ENCODE measurements at regions not wholly inside any gene's neighbourhood (a gene's known extent, or its start where the extent isn't known, plus 50 kb on each side); places are given as distances from the start of the nearest gene placed in this dataset.

DNA sequence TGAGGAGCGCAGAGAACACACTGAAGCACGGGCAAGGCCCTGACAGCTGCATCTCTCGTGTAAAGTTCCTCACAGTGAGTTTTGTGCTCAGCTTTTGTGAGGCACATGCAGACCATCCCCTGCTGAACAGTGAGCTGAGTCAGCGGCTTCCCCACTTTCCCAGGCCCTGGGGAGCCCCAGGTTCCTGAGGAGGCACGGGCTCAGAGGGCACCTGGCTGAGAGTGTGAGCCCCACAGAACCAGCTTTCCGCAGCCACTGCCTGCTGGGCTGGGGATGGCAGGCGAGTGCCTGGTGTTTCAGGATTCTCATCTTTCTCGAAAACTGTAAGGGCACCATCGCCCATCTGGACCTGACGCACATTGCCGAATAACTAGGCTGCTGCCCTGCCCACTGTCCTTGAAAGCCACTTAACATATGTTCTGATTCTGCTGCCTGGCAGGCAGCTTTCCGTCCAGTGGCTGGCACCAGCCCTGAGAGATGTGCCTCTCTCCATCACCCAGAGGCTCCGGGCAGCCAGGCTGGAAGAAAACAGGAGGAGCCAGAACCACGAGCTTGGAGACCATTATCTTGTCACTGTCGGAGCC, 266.7 kb upstream of the FOXF1 start:
- H3K27me3 ChIP-seq (ENCODE audit: control insufficient read depth, insufficient read depth, low read length): no peaks in the 10 kb centered on the region
- no peak overlapping the region for H3K27ac ChIP-seq (ENCODE audit: low read length)
- no peak for DNase-seq (ENCODE audit: low read depth, low spot score)
- WGBS (ENCODE audit: insufficient coverage, insufficient read length): no CpG with 5 or more reads among the region's 15 CpGs
- no peak overlapping the region for H3K4me3 ChIP-seq (ENCODE audit: low read length)
- H3K36me3 ChIP-seq (ENCODE audit: control insufficient read depth, insufficient read depth, low read length): no peaks in the 10 kb centered on the region
- H3K9me3 ChIP-seq (ENCODE audit: control insufficient read depth, insufficient read depth, low read length): no peaks in the 10 kb centered on the region
- peaks cover 4% of the 10 kb centered on the region; the same call in 1 of the 2 replicates for H3K4me1 ChIP-seq (ENCODE audit: control insufficient read depth, insufficient read depth, low read length)

DNA sequence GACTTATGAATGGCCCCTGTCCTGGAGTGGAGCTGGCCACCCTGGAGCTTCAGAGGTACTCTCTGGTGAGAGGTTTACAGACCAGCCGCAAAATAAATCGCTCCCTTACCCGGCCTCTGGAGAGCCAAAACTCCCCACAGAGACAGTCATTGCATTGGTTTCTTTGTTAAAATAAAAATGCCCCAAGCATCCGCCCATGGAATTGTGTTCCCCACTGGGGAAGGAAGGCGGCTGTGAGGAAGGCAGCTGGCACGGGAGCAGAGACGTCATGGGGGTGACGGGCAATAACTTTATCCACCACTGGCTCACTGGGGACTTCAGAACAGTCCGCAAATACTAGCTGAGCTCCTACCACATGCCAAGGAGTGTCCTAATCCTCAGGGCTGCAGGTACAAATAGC, 266.2 kb upstream of the FOXF1 start:
- WGBS (ENCODE audit: insufficient coverage, insufficient read length): no CpG with 5 or more reads among the region's 9 CpGs
- DNase-seq (ENCODE audit: low read depth, low spot score): no peak
- Histone ChIP-seq H3K4me1 (ENCODE audit: control insufficient read depth, insufficient read depth, low read length) (peaks cover 4% of the 10 kb centered on the region; the same call in 1 of the 2 replicates), H3K4me3 (ENCODE audit: low read length) (no peak overlapping the region), H3K9me3 (ENCODE audit: control insufficient read depth, insufficient read depth, low read length) (no peaks in the 10 kb centered on the region), H3K27me3 (ENCODE audit: control insufficient read depth, insufficient read depth, low read length) (no peaks in the 10 kb centered on the region), H3K36me3 (ENCODE audit: control insufficient read depth, insufficient read depth, low read length) (no peaks in the 10 kb centered on the region), H3K27ac (ENCODE audit: low read length) (no peak overlapping the region)

DNA sequence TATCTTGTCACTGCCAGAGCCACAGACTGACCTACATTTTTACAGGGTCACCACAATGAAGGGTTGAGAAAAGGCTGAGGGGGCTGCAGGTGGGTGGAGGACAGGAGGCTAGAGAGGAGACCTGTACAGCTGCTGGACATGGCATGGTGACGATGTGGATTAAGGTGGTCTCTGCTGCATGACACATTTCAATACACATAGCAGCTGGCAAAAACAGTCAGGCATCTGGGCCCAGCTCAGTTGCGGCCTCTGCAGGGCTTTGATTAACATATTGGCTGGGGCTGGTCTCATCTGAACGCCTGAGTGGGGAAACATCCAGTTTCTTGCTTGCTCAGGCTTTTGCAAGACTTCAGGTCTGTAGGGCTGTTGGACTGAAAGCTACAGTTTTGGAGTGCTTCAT, 265.4 kb upstream of the FOXF1 start:
- no peaks in the 10 kb centered on the region for H3K36me3 ChIP-seq (ENCODE audit: control insufficient read depth, insufficient read depth, low read length)
- no CpG with 5 or more reads among the region's 3 CpGs for WGBS (ENCODE audit: insufficient coverage, insufficient read length)
- H3K27me3 ChIP-seq (ENCODE audit: control insufficient read depth, insufficient read depth, low read length): no peaks in the 10 kb centered on the region
- no peaks in the 10 kb centered on the region for H3K9me3 ChIP-seq (ENCODE audit: control insufficient read depth, insufficient read depth, low read length)
- no peak for DNase-seq (ENCODE audit: low read depth, low spot score)
- H3K4me3 ChIP-seq (ENCODE audit: low read length): no peak overlapping the region
- H3K27ac ChIP-seq (ENCODE audit: low read length): no peak overlapping the region
- H3K4me1 ChIP-seq (ENCODE audit: control insufficient read depth, insufficient read depth, low read length): peaks cover 4% of the 10 kb centered on the region; the same call in 1 of the 2 replicates

DNA sequence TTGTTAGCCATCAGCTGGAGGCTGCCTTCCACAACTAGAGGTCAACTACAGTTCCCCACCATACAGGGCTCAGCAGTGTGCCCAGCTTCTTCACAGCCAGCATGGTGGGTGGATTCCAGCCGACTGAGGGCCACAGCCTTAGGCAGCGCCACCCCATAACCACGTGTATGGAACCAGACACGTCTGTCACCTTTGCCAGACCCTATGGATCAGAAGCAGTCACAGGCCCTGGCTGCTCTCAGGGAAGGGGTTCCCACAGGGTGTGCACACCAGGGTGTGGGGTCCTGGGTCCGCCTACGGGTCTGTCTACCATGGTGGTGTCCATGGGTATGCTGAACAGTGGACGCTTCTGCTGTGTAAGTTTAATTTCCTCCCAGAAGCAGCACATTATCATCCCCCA, 265.0 kb upstream of the FOXF1 start:
- no peak for DNase-seq (ENCODE audit: low read depth, low spot score)
- Histone ChIP-seq H3K4me3 (ENCODE audit: low read length) (no peak overlapping the region), H3K27me3 (ENCODE audit: control insufficient read depth, insufficient read depth, low read length) (no peaks in the 10 kb centered on the region), H3K36me3 (ENCODE audit: control insufficient read depth, insufficient read depth, low read length) (no peaks in the 10 kb centered on the region), H3K9me3 (ENCODE audit: control insufficient read depth, insufficient read depth, low read length) (no peaks in the 10 kb centered on the region), H3K4me1 (ENCODE audit: control insufficient read depth, insufficient read depth, low read length) (peaks cover 4% of the 10 kb centered on the region; the same call in 1 of the 2 replicates), H3K27ac (ENCODE audit: low read length) (no peak overlapping the region)
- no CpG with 5 or more reads among the region's 7 CpGs for WGBS (ENCODE audit: insufficient coverage, insufficient read length)

DNA sequence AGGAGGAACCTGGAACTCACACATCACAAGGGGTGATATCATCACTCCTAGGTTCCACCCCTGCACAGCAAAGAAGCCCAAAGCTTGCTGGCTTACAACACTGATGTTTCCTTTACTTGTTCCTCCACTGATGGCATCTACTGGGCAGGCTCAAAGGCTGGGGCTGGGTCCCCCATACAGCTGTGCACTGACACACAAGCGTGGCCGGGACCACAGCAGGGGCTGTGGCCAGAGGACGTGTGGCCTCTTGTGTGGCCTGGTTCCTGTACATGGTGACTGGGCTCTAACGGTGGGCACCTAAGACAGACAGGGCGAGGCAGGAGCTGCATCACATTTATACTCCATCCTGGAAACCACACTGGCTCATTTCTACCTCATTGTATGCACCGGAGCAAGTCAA, 264.4 kb upstream of the FOXF1 start:
- H3K4me1 ChIP-seq (ENCODE audit: control insufficient read depth, insufficient read depth, low read length): peaks cover 4% of the 10 kb centered on the region; the same call in 1 of the 2 replicates
- H3K27me3 ChIP-seq (ENCODE audit: control insufficient read depth, insufficient read depth, low read length): no peaks in the 10 kb centered on the region
- H3K27ac ChIP-seq (ENCODE audit: low read length): no peak overlapping the region

DNA sequence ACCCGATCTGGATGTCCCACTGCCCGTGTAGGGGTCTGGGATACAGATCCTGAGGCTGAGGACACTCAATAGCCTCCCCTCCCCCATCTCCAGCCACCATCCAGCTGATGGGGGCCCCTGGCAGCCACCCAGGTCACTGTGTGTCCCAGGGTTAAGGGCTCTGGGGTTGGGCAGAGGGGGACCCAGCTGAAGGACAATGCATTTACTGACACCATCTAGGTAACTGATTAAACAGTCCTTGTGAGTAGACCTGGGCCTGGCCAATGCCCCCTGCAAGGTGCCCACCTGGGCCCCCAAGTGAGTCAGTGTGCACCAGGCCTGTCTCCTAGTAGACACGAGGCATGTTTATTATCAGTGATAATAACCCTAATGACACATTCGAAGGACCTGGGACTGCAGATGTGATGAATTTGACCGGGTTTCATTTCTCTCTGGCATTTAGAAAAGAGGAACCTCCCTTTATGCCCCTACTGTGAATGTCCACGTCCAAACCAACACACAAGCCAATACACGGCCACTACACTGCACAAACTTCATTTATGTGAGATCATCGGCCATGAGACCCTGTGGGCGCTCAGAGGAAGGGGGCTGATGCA, 261.9 kb upstream of the FOXF1 start:
- H3K4me1 ChIP-seq (ENCODE audit: control insufficient read depth, insufficient read depth, low read length): 0 out of 2 replicates have a peak, but pooled peaks cover 2% of the 10 kb centered on the region
- H3K9me3 ChIP-seq (ENCODE audit: control insufficient read depth, insufficient read depth, low read length): no peaks in the 10 kb centered on the region
- no peaks in the 10 kb centered on the region for H3K27me3 ChIP-seq (ENCODE audit: control insufficient read depth, insufficient read depth, low read length)
- no peak for DNase-seq (ENCODE audit: low read depth, low spot score)
- H3K4me3 ChIP-seq (ENCODE audit: low read length): no peak overlapping the region
- H3K36me3 ChIP-seq (ENCODE audit: control insufficient read depth, insufficient read depth, low read length): no peaks in the 10 kb centered on the region
- H3K27ac ChIP-seq (ENCODE audit: low read length): no peak overlapping the region
- WGBS (ENCODE audit: insufficient coverage, insufficient read length): no CpG with 5 or more reads among the region's 9 CpGs

More for the DNA sequence above, 264.4 kb upstream of the FOXF1 start:
- DNase-seq (ENCODE audit: low read depth, low spot score): no peak
- H3K36me3 ChIP-seq (ENCODE audit: control insufficient read depth, insufficient read depth, low read length): no peaks in the 10 kb centered on the region
- H3K4me3 ChIP-seq (ENCODE audit: low read length): no peak overlapping the region
- WGBS (ENCODE audit: insufficient coverage, insufficient read length): no CpG with 5 or more reads among the region's 6 CpGs
- no peaks in the 10 kb centered on the region for H3K9me3 ChIP-seq (ENCODE audit: control insufficient read depth, insufficient read depth, low read length)

DNA sequence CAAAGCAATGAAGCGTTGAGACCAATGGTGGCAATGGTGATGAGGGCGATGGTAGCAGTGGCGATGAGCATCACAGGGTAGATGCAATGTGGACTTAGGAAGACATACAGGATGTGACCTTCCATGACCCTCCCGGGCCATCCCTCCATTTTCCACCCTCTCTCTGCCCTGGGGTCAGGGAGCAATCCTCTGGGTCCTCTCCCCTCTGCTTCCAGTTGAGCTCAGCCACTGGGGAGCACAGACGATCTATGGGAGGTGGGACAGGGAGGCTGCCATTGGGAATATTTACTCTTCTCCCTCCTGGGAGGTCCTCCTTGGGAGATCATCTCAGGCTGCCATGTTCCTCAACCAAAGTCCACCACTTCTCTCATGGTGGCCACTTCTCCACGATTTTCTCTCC, 260.7 kb upstream of the FOXF1 start:
- Histone ChIP-seq H3K27me3 (ENCODE audit: control insufficient read depth, insufficient read depth, low read length) (no peaks in the 10 kb centered on the region), H3K4me3 (ENCODE audit: low read length) (no peak overlapping the region), H3K4me1 (ENCODE audit: control insufficient read depth, insufficient read depth, low read length) (no peaks in the 10 kb centered on the region), H3K9me3 (ENCODE audit: control insufficient read depth, insufficient read depth, low read length) (no peaks in the 10 kb centered on the region), H3K27ac (ENCODE audit: low read length) (no peak overlapping the region), H3K36me3 (ENCODE audit: control insufficient read depth, insufficient read depth, low read length) (no peaks in the 10 kb centered on the region)
- DNase-seq (ENCODE audit: low read depth, low spot score): no peak
- WGBS (ENCODE audit: insufficient coverage, insufficient read length): no CpG with 5 or more reads among the region's 6 CpGs

DNA sequence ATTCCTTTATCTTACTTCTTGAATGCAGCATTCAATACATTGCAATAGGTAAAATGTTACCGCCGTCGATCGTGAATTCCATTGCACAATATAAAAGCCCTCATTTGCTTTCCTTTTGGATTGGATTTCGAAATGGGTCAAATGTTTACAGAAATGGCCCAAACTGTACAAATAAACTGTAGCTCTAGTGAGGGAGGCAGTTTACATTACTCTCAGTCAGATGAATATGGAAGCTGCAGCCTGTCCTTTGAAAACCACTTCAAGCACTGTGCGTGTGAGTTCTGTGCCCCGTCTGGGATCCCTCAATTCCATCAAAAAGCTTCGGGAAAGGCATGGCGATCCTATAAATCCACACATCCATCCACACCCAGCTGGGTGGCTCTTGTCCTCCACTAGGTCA, 258.6 kb upstream of the FOXF1 start:
- H3K4me3 ChIP-seq (ENCODE audit: low read length): no peak overlapping the region

DNA sequence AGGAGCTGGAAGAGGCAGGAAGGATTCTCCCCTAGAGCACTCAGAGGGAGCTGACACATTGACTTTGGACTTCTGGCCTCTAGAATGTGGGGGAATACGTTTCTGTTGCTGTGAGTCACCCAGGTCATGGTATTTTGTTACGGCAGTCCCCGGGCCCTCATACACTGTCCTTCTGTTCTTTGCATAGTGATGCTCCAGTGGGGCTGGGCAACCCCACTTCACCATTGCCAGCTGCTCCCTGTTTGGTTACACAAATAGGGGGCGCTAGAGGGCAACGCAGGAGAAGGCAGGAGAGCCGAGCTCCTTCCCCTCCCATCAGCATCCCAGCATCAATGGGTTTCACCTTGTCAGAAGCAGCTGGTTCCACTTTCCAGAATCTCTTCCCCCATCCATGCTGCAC, 257.7 kb upstream of the FOXF1 start:
- H3K27ac ChIP-seq (ENCODE audit: low read length): no peak overlapping the region
- no peaks in the 10 kb centered on the region for H3K36me3 ChIP-seq (ENCODE audit: control insufficient read depth, insufficient read depth, low read length)
- H3K4me3 ChIP-seq (ENCODE audit: low read length): no peak overlapping the region
- no CpG with 5 or more reads among the region's 6 CpGs for WGBS (ENCODE audit: insufficient coverage, insufficient read length)
- no peaks in the 10 kb centered on the region for H3K9me3 ChIP-seq (ENCODE audit: control insufficient read depth, insufficient read depth, low read length)
- H3K4me1 ChIP-seq (ENCODE audit: control insufficient read depth, insufficient read depth, low read length): no peaks in the 10 kb centered on the region
- peak; percentile 47 for DNase-seq (ENCODE audit: low read depth, low spot score)
- H3K27me3 ChIP-seq (ENCODE audit: control insufficient read depth, insufficient read depth, low read length): no peaks in the 10 kb centered on the region

More for the DNA sequence above, 258.6 kb upstream of the FOXF1 start:
- Histone ChIP-seq H3K9me3 (ENCODE audit: control insufficient read depth, insufficient read depth, low read length) (no peaks in the 10 kb centered on the region), H3K36me3 (ENCODE audit: control insufficient read depth, insufficient read depth, low read length) (no peaks in the 10 kb centered on the region), H3K27ac (ENCODE audit: low read length) (no peak overlapping the region), H3K27me3 (ENCODE audit: control insufficient read depth, insufficient read depth, low read length) (no peaks in the 10 kb centered on the region), H3K4me1 (ENCODE audit: control insufficient read depth, insufficient read depth, low read length) (no peaks in the 10 kb centered on the region)
- DNase-seq (ENCODE audit: low read depth, low spot score): no peak
- WGBS (ENCODE audit: insufficient coverage, insufficient read length): no CpG with 5 or more reads among the region's 9 CpGs

DNA sequence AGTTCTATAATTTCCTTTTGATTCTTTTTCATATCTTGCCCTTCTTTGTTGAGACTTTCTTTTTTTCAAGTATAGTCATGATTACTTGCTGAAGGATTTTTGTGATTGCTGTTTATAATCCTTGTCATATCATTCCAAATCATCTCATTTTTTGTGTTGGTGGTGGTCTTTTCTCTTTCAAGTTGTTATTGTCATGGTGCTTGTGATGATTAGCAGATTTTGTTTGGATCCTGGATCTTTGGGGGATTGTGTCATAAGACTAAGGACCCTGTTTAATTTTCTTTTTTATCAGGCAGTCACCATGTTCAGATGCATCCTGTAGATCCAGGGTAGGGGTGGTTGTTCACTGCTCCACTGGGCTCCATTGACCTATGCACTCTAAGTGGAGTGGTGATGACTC, 254.4 kb upstream of the FOXF1 start:
- DNase-seq (ENCODE audit: low read depth, low spot score): no peak
- no peaks in the 10 kb centered on the region for H3K36me3 ChIP-seq (ENCODE audit: control insufficient read depth, insufficient read depth, low read length)
- no peak overlapping the region for H3K4me3 ChIP-seq (ENCODE audit: low read length)
- H3K27me3 ChIP-seq (ENCODE audit: control insufficient read depth, insufficient read depth, low read length): no peaks in the 10 kb centered on the region
- no peaks in the 10 kb centered on the region for H3K4me1 ChIP-seq (ENCODE audit: control insufficient read depth, insufficient read depth, low read length)
- no peak overlapping the region for H3K27ac ChIP-seq (ENCODE audit: low read length)
- no peaks in the 10 kb centered on the region for H3K9me3 ChIP-seq (ENCODE audit: control insufficient read depth, insufficient read depth, low read length)

DNA sequence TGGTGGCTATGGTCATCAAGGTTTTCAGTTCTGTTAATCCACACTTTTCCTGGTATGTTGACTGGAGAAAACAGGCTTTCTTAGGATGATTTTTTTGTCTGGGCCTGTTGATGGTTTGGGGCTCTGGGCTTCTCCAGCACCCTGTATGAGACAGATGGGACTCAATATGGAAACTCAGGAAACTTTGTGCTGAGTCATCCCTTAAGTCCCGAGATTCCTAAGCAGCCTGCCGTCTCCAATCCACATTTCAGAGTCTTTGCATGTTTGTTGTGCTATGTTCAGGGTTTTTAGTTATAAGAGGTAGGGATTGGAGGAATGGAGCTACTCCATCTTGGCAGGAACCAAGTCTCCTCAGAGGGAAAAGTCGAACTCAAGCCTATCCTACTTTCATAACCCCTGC, 253.3 kb upstream of the FOXF1 start:
- Histone ChIP-seq H3K9me3 (ENCODE audit: control insufficient read depth, insufficient read depth, low read length) (no peaks in the 10 kb centered on the region), H3K4me1 (ENCODE audit: control insufficient read depth, insufficient read depth, low read length) (no peaks in the 10 kb centered on the region), H3K36me3 (ENCODE audit: control insufficient read depth, insufficient read depth, low read length) (no peaks in the 10 kb centered on the region), H3K27ac (ENCODE audit: low read length) (no peak overlapping the region), H3K27me3 (ENCODE audit: control insufficient read depth, insufficient read depth, low read length) (no peaks in the 10 kb centered on the region), H3K4me3 (ENCODE audit: low read length) (no peak overlapping the region)
- no peak for DNase-seq (ENCODE audit: low read depth, low spot score)
- WGBS (ENCODE audit: insufficient coverage, insufficient read length): no CpG with 5 or more reads among the region's 3 CpGs
